ENCODE measurements at regions not wholly inside any gene's neighbourhood (a gene's known extent, or its start where the extent isn't known, plus 50 kb on each side); places are given as distances from the start of the nearest gene placed in this dataset.
"Not testable (repeated sequence)": the region's sequence is repeated elsewhere in the genome, so short reads cannot be mapped to it uniquely, and the experiment has no call there.

DNA sequence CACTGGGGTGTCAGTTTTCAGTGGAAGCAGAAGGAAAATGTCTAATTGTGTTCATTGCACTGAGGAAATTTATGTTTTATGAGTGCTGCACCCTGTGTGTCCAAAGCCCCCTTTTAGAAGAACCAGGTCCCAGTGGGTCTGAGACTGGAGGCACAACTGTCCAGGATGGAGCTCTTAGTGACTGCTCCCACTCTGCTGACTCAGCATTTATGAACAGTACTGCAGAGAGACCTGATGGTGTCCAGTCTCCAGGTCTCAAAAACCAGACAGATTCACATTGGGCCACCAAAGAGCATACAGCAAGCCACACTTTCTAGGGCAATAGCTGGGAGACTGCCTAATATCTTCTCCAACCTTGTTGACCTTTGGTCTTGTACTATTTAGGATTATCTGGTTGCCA lies 321.9 kb downstream of the CBLN1 start:
- Mint-ChIP-seq H3K36me3 (ENCODE audit: low read depth) (no peaks in the 10 kb centered on the region), H3K4me3 (no peak overlapping the region), H3K27ac (no peak overlapping the region), H3K4me1 (peaks cover 56% of the 10 kb centered on the region), H3K9me3 (peaks cover 5% of the 10 kb centered on the region), H3K27me3 (ENCODE audit: low read depth, poor library complexity) (peaks cover 7% of the 10 kb centered on the region)
- DNase-seq: no peak
- TF ChIP-seq, protein P1, sequence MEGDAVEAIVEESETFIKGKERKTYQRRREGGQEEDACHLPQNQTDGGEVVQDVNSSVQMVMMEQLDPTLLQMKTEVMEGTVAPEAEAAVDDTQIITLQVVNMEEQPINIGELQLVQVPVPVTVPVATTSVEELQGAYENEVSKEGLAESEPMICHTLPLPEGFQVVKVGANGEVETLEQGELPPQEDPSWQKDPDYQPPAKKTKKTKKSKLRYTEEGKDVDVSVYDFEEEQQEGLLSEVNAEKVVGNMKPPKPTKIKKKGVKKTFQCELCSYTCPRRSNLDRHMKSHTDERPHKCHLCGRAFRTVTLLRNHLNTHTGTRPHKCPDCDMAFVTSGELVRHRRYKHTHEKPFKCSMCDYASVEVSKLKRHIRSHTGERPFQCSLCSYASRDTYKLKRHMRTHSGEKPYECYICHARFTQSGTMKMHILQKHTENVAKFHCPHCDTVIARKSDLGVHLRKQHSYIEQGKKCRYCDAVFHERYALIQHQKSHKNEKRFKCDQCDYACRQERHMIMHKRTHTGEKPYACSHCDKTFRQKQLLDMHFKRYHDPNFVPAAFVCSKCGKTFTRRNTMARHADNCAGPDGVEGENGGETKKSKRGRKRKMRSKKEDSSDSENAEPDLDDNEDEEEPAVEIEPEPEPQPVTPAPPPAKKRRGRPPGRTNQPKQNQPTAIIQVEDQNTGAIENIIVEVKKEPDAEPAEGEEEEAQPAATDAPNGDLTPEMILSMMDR (IDR thresholded peaks at IDR 0.05): no peak

DNA sequence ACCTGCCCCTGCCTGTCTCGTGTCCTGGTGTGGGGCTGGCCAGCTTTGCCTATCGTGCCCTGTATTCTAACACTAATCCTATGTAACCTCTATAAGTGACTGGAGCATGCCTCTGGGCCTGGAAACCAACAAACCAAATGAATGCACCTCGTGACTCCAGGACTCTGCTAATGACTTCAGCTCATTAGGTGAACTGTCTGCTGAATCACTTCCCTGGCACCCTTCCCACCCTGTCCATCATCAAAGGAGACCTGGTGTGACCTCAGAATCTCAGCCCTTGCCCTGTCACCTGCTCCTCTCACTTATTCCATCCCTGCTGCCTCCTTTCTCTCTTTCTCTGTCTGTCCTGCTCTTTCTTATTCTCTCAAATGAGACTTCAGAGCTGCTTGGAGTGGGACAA lies 322.4 kb downstream of the CBLN1 start:
- H3K9me3 Mint-ChIP-seq: peaks cover 5% of the 10 kb centered on the region
- H3K27ac Mint-ChIP-seq: peak overlapping the region; percentile 57
- no peaks in the 10 kb centered on the region for H3K36me3 Mint-ChIP-seq (ENCODE audit: low read depth)
- H3K27me3 Mint-ChIP-seq (ENCODE audit: low read depth, poor library complexity): peaks cover 6% of the 10 kb centered on the region
- peaks cover 55% of the 10 kb centered on the region for H3K4me1 Mint-ChIP-seq
- H3K4me3 Mint-ChIP-seq: no peak overlapping the region
- TF ChIP-seq, protein P1 (IDR thresholded peaks at IDR 0.05): no peak
- DNase-seq: no peak

DNA sequence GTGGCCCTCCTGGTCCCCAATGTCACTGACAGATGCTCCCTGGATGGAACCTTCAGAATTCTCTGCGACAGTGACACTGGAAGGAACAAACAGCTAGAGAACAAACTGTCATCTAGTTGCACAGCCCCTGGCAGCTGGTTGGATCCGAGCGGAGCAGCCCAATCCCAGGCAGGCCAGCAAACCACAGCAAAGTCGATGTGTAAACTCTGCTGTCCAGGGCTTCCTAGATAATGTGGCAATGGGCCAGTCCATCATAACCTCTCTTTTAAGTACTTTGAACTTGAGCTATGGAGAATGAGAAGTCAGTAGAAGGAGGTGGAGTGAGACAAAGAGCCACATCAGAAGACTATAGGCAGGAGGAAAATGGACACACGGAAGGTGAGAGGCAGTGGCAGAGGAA lies 323.0 kb downstream of the CBLN1 start:
- Mint-ChIP-seq H3K27me3 (ENCODE audit: low read depth, poor library complexity) (peaks cover 3% of the 10 kb centered on the region), H3K27ac (no peak overlapping the region), H3K4me1 (peaks cover 50% of the 10 kb centered on the region), H3K9me3 (peaks cover 5% of the 10 kb centered on the region), H3K4me3 (no peak overlapping the region), H3K36me3 (ENCODE audit: low read depth) (no peaks in the 10 kb centered on the region)
- no peak for DNase-seq
- TF ChIP-seq, protein P1 (IDR thresholded peaks at IDR 0.05): no peak

DNA sequence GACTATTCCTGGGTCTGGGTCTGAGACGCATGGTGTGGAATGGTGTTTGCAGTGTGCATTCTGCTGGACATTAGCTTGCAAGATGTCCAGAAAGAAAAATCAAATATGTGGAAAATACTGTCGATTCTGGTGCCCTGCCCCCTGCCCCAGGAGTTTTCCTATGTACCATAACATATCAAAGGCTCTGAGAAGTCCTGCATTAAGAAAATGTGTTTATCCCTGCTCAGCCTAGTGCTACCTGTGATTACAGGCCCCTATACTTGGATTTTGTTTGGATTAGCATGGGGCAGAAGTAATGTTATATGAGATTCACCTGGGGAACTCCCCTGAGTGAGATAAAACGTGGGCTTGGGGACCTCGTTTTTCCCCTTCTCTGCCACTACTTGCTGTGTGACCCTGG lies 325.0 kb downstream of the CBLN1 start:
- DNase-seq: no peak
- Mint-ChIP-seq H3K4me1 (peaks cover 41% of the 10 kb centered on the region), H3K27ac (peak overlapping the region; percentile 81), H3K9me3 (peaks cover 5% of the 10 kb centered on the region), H3K4me3 (no peak overlapping the region), H3K36me3 (ENCODE audit: low read depth) (no peaks in the 10 kb centered on the region), H3K27me3 (ENCODE audit: low read depth, poor library complexity) (no peaks in the 10 kb centered on the region)
- TF ChIP-seq, protein P1 (IDR thresholded peaks at IDR 0.05): no peak

DNA sequence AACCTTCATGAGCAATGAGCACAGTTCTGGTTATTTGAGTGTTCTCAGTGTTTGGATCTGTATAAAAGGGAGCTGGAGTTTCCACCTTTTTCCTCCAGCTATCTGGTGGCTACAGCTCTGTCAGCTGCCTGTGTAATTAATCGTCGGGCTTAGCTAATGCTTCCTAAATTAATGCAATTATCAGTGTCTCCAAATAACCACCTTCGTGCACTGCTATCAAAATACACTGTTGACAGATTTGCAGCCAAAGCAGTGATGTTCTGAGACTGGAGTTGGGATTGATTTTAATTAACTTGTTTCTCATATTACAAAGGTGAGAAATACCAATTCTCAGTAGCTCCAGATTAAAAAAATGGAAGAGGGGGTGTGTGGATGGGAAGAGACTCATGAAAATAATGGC lies 325.8 kb downstream of the CBLN1 start:
- Mint-ChIP-seq H3K36me3 (ENCODE audit: low read depth) (no peaks in the 10 kb centered on the region), H3K27me3 (ENCODE audit: low read depth, poor library complexity) (no peaks in the 10 kb centered on the region), H3K9me3 (peaks cover 6% of the 10 kb centered on the region), H3K27ac (no peak overlapping the region), H3K4me3 (no peak overlapping the region), H3K4me1 (peaks cover 41% of the 10 kb centered on the region)
- DNase-seq: no peak
- TF ChIP-seq, protein P1 (IDR thresholded peaks at IDR 0.05): no peak

DNA sequence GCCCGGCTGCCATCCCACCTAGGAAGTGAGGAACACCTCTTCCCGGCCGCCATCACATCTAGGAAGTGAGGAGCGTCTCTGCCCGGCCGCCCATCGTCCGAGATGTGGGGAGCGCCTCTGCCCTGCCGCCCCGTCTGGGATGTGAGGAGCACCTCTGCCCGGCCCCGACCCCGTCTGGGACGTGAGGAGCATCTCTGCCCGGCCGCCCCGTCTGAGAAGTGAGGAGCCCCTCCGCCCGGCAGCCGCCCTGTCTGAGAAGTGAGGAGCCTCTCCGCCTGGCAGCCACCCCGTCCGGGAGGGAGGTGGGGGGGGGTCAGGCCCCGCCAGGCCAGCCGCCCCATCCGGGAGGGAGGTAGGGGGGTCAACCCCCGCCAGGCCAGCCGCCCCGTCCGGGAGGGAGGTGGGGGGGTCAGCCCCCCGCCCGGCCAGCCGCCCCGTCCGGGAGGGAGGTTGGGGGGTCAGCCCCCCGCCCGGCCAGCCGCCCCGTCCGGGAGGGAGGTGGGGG lies 330.0 kb downstream of the CBLN1 start:
- H3K36me3 Mint-ChIP-seq (ENCODE audit: low read depth); H3K27me3 Mint-ChIP-seq (ENCODE audit: low read depth, poor library complexity); H3K4me3 Mint-ChIP-seq; H3K27ac Mint-ChIP-seq; DNase-seq: not testable (repeated sequence)
- peaks cover 12% of the 10 kb centered on the region for H3K9me3 Mint-ChIP-seq
- H3K4me1 Mint-ChIP-seq: peaks cover 20% of the 10 kb centered on the region

Data from nephron progenitor cell (in vitro differentiated cells).